CD8-positive, alpha-beta memory T cell (primary cell): ENCODE measurements at regions not wholly inside any gene's neighbourhood (a gene's known extent, or its start where the extent isn't known, plus 50 kb on each side); places are given as distances from the start of the nearest gene placed in this dataset.
A peak's percentile ranks its signal among the peaks of the same experiment; 100 is the strongest.
"Not testable (repeated sequence)": the region's sequence is repeated elsewhere in the genome, so short reads cannot be mapped to it uniquely, and the experiment has no call there.

Source experiments
- CTCF ChIA-PET: fragments of 350-600 bp; sonication (Branson Sonifier 250); formaldehyde crosslinking; loops from one replicate; lab custom pipeline; 2021; ENCODE audit warnings: antibody characterized with exemption; lab: Charles Lee
- POLR2A ChIA-PET: fragments of 350-600 bp; sonication (Branson Sonifier 250); formaldehyde crosslinking; loops from one replicate; lab custom pipeline; 2021; ENCODE audit warnings: antibody characterized with exemption; lab: Charles Lee
- DNase-seq, 5 donors: peaks; one replicate each; pipeline versions ENCODE4 v3.0.0 to v3.0.0-alpha.2; 2020 to 2022; ENCODE audit warnings: mixed read lengths in 1 of 5
- H3K27ac ChIP-seq: one replicate; pipeline ENCODE4 v1.7.0; 2013; ENCODE audit warnings: low read depth, mild to moderate bottlenecking, low read length, moderate library complexity
- H3K27me3 ChIP-seq: 2 replicates; pipeline ENCODE4 v1.7.0; 2013; ENCODE audit warnings: low read length, mild to moderate bottlenecking; ENCODE audit not compliant: insufficient read depth, poor library complexity, severe bottlenecking
- H3K36me3 ChIP-seq: 2 replicates; pipeline ENCODE4 v1.7.0; 2013; ENCODE audit warnings: mild to moderate bottlenecking, low read length, moderate library complexity; ENCODE audit not compliant: insufficient read depth
- H3K4me1 ChIP-seq: 2 replicates; pipeline ENCODE4 v1.7.0; 2013; ENCODE audit warnings: mild to moderate bottlenecking, low read length, moderate library complexity; ENCODE audit not compliant: insufficient read depth
- H3K4me3 ChIP-seq: 2 replicates; pipeline ENCODE4 v1.7.0; 2013; ENCODE audit warnings: mild to moderate bottlenecking, low read length
- H3K9me3 ChIP-seq: 2 replicates; pipeline ENCODE4 v1.7.0; 2013; ENCODE audit warnings: mild to moderate bottlenecking, low read length
- H3K27ac Mint-ChIP-seq, 8 donors: one replicate each; pipeline ENCODE4 v1.8.0; 2020 to 2021; ENCODE audit warnings: mixed read lengths in 8 of 8, mild to moderate bottlenecking in 6 of 8, inconsistent platforms in 3 of 8, moderate library complexity in 3 of 8
- H3K27me3 Mint-ChIP-seq, 2 donors: one replicate each; pipeline ENCODE4 v1.8.0; 2020 to 2021; ENCODE audit warnings: mixed read lengths in 2 of 2, mild to moderate bottlenecking in 1 of 2, moderate library complexity in 1 of 2
- H3K36me3 Mint-ChIP-seq, 3 donors: one replicate each; pipeline ENCODE4 v1.8.0; 2020 to 2021; ENCODE audit warnings: mixed read lengths in 3 of 3, inconsistent platforms in 1 of 3, mild to moderate bottlenecking in 1 of 3
- H3K4me1 Mint-ChIP-seq, 3 donors: one replicate each; pipeline ENCODE4 v1.8.0; 2020 to 2021; ENCODE audit warnings: mixed read lengths in 3 of 3, inconsistent platforms in 1 of 3, mild to moderate bottlenecking in 1 of 3
- H3K4me3 Mint-ChIP-seq, 7 donors: one replicate each; pipeline ENCODE4 v1.8.0; 2020 to 2021; ENCODE audit warnings: mixed read lengths in 7 of 7, mild to moderate bottlenecking in 6 of 7, moderate library complexity in 4 of 7, inconsistent platforms in 2 of 7
- H3K9me3 Mint-ChIP-seq, 5 donors: one replicate each; pipeline ENCODE4 v1.8.0; 2020 to 2022; ENCODE audit warnings: mixed read lengths in 5 of 5, mild to moderate bottlenecking in 3 of 5, moderate library complexity in 2 of 5, inconsistent platforms in 1 of 5

GRCh38 chr2:237005341-237005740, 80.3 kb upstream of the COPS8 start:
- DNase-seq, CTCF ChIA-PET, H3K27ac Mint-ChIP-seq, H3K36me3 ChIP-seq, H3K36me3 Mint-ChIP-seq, H3K4me3 ChIP-seq, H3K9me3 Mint-ChIP-seq, H3K27me3 ChIP-seq, H3K4me1 ChIP-seq, H3K4me3 Mint-ChIP-seq, H3K9me3 ChIP-seq, H3K27ac ChIP-seq, POLR2A ChIA-PET, H3K4me1 Mint-ChIP-seq: not testable (repeated sequence)
- H3K27me3 Mint-ChIP-seq = peaks cover 5 to 24% of the 10 kb centered on the region in 2 donors

- H3K27me3 ChIP-seq = no peaks in the 10 kb centered on the region
- H3K9me3 ChIP-seq = no peaks in the 10 kb centered on the region
- no peak overlapping the region for H3K4me3 ChIP-seq
- no peak for DNase-seq
- H3K27ac ChIP-seq = no peak overlapping the region
- ChIA-PET POLR2A (no interaction called here), CTCF (no interaction called here)
- Mint-ChIP-seq H3K4me3 (no peak overlapping the region), H3K9me3 (no peaks in the 10 kb centered on the region), H3K36me3 (no peaks in the 10 kb centered on the region), H3K27ac (peak overlapping the region in 1 of 8 donors; percentile 13), H3K27me3 (peaks cover 0 to 3% of the 10 kb centered on the region in 2 donors), H3K4me1 (no peaks in the 10 kb centered on the region)
- H3K4me1 ChIP-seq = no peaks in the 10 kb centered on the region
- no peaks in the 10 kb centered on the region for H3K36me3 ChIP-seq
Measured at GRCh38 chr2:237011206-237011795, 74.4 kb upstream of the COPS8 start.

GRCh38 chr2:237012004-237012403, 73.7 kb upstream of the COPS8 start:
- Mint-ChIP-seq H3K36me3 (no peaks in the 10 kb centered on the region), H3K27ac (no peak overlapping the region), H3K27me3 (peaks cover 0 to 3% of the 10 kb centered on the region in 2 donors), H3K4me3 (no peak overlapping the region), H3K9me3 (no peaks in the 10 kb centered on the region), H3K4me1 (no peaks in the 10 kb centered on the region)
- ChIA-PET POLR2A (no interaction called here), CTCF (no interaction called here)
- no peaks in the 10 kb centered on the region for H3K4me1 ChIP-seq
- no peak overlapping the region for H3K4me3 ChIP-seq
- no peak overlapping the region for H3K27ac ChIP-seq
- DNase-seq = no peak
- no peaks in the 10 kb centered on the region for H3K36me3 ChIP-seq
- H3K27me3 ChIP-seq = no peaks in the 10 kb centered on the region
- no peaks in the 10 kb centered on the region for H3K9me3 ChIP-seq

GRCh38 chr2:237012577-237013267, 73.0 kb upstream of the COPS8 start:
- H3K27me3 ChIP-seq = no peaks in the 10 kb centered on the region
- H3K4me3 ChIP-seq = no peak overlapping the region
- no peak for DNase-seq
- ChIA-PET CTCF (no interaction called here), POLR2A (no interaction called here)
- no peaks in the 10 kb centered on the region for H3K4me1 Mint-ChIP-seq
- no peak overlapping the region for H3K27ac Mint-ChIP-seq
- H3K4me3 Mint-ChIP-seq = no peak overlapping the region
- H3K27ac ChIP-seq = no peak overlapping the region
- H3K27me3 Mint-ChIP-seq = peaks cover 0 to 3% of the 10 kb centered on the region in 2 donors
- no peaks in the 10 kb centered on the region for H3K9me3 ChIP-seq
- H3K36me3 ChIP-seq = no peaks in the 10 kb centered on the region
- H3K4me1 ChIP-seq = no peaks in the 10 kb centered on the region
- no peaks in the 10 kb centered on the region for H3K36me3 Mint-ChIP-seq
- no peaks in the 10 kb centered on the region for H3K9me3 Mint-ChIP-seq

- ChIA-PET POLR2A (no interaction called here), CTCF (no interaction called here)
- H3K27me3 Mint-ChIP-seq = peaks cover 0 to 3% of the 10 kb centered on the region in 2 donors
- H3K36me3 ChIP-seq = no peaks in the 10 kb centered on the region
- no peak overlapping the region for H3K4me3 Mint-ChIP-seq
- H3K36me3 Mint-ChIP-seq = no peaks in the 10 kb centered on the region
- no peak overlapping the region for H3K4me3 ChIP-seq
- H3K4me1 Mint-ChIP-seq = no peaks in the 10 kb centered on the region
- no peaks in the 10 kb centered on the region for H3K4me1 ChIP-seq
- H3K27ac Mint-ChIP-seq = no peak overlapping the region
- no peaks in the 10 kb centered on the region for H3K9me3 ChIP-seq
- H3K27ac ChIP-seq = no peak overlapping the region
- H3K9me3 Mint-ChIP-seq = no peaks in the 10 kb centered on the region
- DNase-seq = no peak
- no peaks in the 10 kb centered on the region for H3K27me3 ChIP-seq
Measured at GRCh38 chr2:237016121-237016915, 69.4 kb upstream of the COPS8 start.

GRCh38 chr2:237020090-237020489, 65.6 kb upstream of the COPS8 start:
- H3K27me3 ChIP-seq = no peaks in the 10 kb centered on the region
- H3K27ac Mint-ChIP-seq = no peak overlapping the region
- no peaks in the 10 kb centered on the region for H3K4me1 ChIP-seq
- no peak overlapping the region for H3K4me3 ChIP-seq
- H3K4me1 Mint-ChIP-seq = no peaks in the 10 kb centered on the region
- no peak for DNase-seq
- ChIA-PET POLR2A (no interaction called here), CTCF (no interaction called here)
- no peaks in the 10 kb centered on the region for H3K36me3 ChIP-seq
- H3K9me3 ChIP-seq = no peaks in the 10 kb centered on the region
- no peak overlapping the region for H3K27ac ChIP-seq
- peaks cover 0 to 2% (median 0%) of the 10 kb centered on the region in 5 donors for H3K9me3 Mint-ChIP-seq
- peaks cover 7 to 14% of the 10 kb centered on the region in 2 donors for H3K27me3 Mint-ChIP-seq
- no peak overlapping the region for H3K4me3 Mint-ChIP-seq
- H3K36me3 Mint-ChIP-seq = no peaks in the 10 kb centered on the region

- no peak overlapping the region for H3K4me3 ChIP-seq
- Mint-ChIP-seq H3K9me3 (peaks cover 0 to 2% (median 0%) of the 10 kb centered on the region in 5 donors), H3K27me3 (peaks cover 8 to 14% of the 10 kb centered on the region in 2 donors), H3K27ac (no peak overlapping the region), H3K4me3 (no peak overlapping the region), H3K4me1 (no peaks in the 10 kb centered on the region), H3K36me3 (no peaks in the 10 kb centered on the region)
- DNase-seq = no peak
- H3K4me1 ChIP-seq = no peaks in the 10 kb centered on the region
- H3K27ac ChIP-seq = no peak overlapping the region
- no peaks in the 10 kb centered on the region for H3K36me3 ChIP-seq
- ChIA-PET POLR2A (no interaction called here), CTCF (no interaction called here)
- no peaks in the 10 kb centered on the region for H3K9me3 ChIP-seq
- no peaks in the 10 kb centered on the region for H3K27me3 ChIP-seq
Measured at GRCh38 chr2:237022533-237022932, 63.2 kb upstream of the COPS8 start.

- H3K4me1 ChIP-seq = no peaks in the 10 kb centered on the region
- no peaks in the 10 kb centered on the region for H3K36me3 ChIP-seq
- H3K36me3 Mint-ChIP-seq = no peaks in the 10 kb centered on the region
- no peak for DNase-seq
- no peak overlapping the region for H3K4me3 Mint-ChIP-seq
- H3K9me3 Mint-ChIP-seq = peaks cover 0 to 2% (median 0%) of the 10 kb centered on the region in 5 donors
- no peak overlapping the region for H3K27ac ChIP-seq
- no peaks in the 10 kb centered on the region for H3K9me3 ChIP-seq
- H3K27ac Mint-ChIP-seq = no peak overlapping the region
- CTCF ChIA-PET = no interaction called here
- no peaks in the 10 kb centered on the region for H3K27me3 ChIP-seq
- POLR2A ChIA-PET = no interaction called here
- H3K27me3 Mint-ChIP-seq = peaks cover 10 to 14% of the 10 kb centered on the region in 2 donors
- H3K4me3 ChIP-seq = no peak overlapping the region
- H3K4me1 Mint-ChIP-seq = no peaks in the 10 kb centered on the region
Measured at GRCh38 chr2:237024255-237024654, 61.4 kb upstream of the COPS8 start.
